HG02678 (cell line): ENCODE measurements at regions not wholly inside any gene's neighbourhood (a gene's known extent, or its start where the extent isn't known, plus 50 kb on each side); places are given as distances from the start of the nearest gene placed in this dataset.
"Not testable (repeated sequence)": the region's sequence is repeated elsewhere in the genome, so short reads cannot be mapped to it uniquely, and the experiment has no call there.

Experiments
- ATAC-seq: cut with Tn5 transposase; IDR thresholded peaks from one replicate; pipeline ENCODE4 v1.9.1; 2021; ENCODE audit warnings: mild to moderate bottlenecking, moderate library complexity; ENCODE audit not compliant: unreplicated experiment

DNA sequence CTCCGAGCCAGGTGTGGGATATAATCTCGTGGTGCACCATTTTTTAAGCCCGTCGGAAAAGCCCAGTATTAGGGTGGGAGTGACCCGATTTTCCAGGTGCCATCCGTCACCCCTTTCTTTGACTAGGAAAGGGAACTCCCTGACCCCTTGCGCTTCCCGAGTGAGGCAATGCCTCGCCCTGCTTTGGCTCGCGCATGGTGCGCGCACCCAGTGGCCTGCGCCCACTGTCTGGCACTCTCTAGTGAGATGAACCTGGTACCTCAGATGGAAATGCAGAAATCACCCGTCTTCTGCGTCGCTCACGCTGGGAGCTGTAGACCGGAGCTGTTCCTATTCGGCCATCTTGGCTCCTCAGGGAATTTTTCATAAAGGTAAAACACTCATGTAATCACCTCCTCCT is 63.9 kb downstream of the RWDD3 start:
- ATAC-seq, result not testable (repeated sequence)

DNA sequence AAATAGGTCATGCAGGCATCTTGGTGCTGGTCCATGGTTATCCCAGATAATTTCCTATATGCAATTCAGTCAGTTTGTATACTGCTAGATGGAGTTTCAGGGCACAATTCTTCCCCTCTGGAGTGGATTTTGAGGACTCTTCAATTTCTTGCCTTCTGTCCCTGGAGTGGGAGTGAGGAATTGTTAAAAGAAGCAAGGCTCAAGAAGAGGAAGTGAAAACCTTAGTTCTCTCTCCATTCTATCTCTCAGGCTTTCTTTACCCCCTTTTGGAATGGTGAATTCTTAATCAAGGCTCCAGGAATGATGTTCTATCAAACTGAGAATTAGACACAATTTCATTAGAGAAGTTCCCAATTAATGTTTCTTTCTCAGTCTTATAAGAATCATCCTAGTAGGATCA is 67.1 kb downstream of the RWDD3 start:
- no peak for ATAC-seq

DNA sequence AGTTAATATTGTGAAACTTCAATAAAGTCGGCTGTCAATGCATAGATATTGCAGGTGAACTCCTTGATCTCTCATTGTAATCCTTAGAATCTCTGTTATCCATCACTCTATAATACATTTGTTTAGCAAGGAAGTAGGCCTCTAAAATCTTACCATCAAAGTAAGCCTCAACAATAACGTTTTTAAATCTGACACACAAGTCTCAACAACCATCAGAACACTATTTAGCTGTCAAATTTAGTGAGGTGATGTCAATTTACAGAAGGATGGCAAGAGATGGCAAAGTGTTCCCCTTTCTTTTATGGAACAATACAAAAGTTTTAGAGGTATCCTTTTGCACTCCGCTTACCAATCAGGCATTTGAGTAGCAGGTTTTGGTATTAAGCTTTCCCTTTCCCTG is 67.6 kb downstream of the RWDD3 start:
- ATAC-seq, result no peak

DNA sequence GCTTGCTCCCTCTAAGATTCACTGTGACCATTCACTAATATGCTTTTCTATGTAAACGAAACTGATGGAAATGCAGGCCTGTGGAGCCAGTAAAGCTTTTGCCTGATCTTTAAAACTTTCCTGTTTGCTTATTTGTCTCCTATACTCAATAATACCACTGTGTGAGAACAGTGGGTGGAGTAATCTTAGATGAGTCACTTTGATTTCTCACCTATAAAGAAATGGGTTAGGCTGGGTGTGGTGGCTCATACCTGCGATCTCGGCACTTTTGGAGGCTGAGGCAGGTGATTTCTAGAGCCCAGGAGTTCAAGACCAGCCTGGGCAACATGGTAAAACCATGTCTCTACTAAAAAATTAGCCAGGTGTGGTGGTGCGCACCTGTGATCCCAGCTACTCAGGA is 70.8 kb downstream of the RWDD3 start:
- no peak for ATAC-seq

DNA sequence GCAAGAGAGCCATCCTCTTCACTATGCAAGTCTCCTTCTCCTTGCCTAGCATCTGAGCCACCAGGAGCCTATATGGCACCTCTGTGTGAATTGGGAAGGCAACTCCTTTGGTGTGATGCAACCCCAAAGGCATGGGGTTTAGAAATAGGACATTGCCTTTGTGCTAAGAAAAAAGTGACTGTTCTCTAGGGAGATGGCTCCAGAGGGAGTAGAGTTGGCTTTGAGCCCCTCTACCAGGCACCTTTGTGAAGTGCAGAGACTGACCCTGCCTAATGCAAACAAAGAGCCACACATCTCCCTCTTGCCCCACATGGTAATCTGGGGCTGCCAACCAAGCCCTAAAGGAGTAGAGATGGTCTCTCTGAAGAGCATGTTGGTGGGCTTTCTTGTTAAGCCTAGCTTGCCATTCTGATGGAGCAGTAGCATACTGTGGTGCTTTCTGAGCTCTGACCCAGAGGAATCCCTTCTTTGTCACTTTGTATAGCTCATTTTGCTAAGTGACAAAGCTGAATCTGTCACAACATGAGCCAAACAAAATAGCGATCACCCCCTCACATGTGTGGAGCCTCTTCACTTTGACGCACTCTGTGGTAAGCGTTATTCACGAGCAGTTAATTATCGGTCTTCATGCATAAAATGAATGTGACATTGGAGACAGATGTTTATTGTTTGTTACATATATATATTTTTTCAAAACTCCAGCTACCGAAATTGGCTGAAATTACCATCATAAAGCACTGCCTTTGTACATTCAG is 74.4 kb downstream of the RWDD3 start:
- ATAC-seq, result no peak

DNA sequence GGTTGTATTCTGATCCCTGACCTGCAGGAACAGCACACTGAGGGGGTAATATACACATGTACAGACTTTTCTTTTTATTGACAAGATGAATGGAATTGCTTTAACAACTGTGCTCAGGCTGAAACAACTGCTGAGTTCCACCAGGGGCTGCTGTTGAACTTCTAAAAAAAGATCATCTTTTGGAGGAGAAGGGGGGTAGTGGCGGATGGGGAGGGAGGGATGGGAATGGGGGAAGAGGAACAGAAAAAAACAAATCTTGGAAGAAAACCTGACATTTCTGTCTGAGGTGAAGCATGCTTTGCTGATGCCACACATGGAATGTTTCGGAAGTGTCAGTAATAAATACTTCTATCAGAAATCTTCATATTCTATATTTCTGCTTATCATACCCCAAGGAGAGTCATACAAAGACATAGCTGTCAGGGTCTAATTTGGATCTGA is 75.0 kb downstream of the RWDD3 start:
- ATAC-seq, result no peak

DNA sequence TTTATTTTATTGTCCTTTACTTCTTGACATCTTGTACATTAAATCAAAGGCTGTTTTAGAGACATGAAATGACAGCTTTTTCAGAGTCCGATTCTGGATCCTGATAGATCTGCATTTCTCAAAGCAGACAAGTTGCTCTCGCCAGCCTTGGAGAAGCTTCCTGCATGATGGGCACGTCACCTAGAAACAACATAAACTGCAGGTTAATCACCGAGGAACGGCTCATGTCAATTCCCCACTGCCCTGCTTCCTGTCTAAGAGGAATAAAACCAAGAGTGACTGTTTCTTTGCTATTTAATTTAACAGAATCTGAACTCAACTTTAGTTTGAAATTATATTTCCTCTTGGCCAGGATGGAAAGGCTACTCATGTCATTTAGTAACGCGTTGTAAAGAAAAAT is 77.0 kb downstream of the RWDD3 start:
- no peak for ATAC-seq

DNA sequence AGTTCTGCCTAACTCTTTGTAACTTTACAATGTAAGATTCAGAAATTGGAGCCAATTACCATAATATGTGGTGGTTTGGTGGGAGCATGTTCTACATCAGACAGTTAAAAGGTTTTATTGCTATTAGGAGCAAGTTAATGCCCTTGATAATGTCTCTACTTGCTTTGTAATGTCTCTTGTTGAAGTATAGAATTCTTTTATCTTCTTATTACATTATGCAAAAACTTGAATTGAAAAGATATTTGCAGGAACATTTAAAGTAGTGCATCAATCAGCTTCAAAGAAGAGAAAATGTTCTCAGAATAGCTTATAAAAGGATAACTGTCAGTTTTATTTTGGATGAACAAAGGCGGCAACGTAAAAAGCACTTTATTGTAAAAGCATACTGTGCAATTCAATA is 77.8 kb downstream of the RWDD3 start:
- ATAC-seq, result no peak

DNA sequence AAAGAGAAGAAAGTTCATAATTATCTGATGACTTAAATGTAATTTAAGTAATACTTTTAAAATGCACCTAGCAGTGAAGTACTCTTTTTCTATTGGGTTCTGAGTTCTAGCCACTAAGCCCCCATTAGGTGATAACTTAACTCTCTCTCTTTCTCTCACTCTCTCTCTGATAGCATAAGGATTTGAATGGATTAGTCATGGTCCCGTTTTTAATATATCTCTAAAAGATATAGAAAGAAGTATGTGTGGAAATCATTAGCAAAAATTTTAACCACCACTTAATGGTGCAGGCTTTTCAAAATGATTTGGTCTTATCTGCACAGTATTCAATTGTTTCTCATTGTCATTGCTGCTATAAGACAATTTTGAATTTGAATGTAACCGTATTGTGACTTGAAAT is 78.2 kb downstream of the RWDD3 start:
- ATAC-seq, result no peak

DNA sequence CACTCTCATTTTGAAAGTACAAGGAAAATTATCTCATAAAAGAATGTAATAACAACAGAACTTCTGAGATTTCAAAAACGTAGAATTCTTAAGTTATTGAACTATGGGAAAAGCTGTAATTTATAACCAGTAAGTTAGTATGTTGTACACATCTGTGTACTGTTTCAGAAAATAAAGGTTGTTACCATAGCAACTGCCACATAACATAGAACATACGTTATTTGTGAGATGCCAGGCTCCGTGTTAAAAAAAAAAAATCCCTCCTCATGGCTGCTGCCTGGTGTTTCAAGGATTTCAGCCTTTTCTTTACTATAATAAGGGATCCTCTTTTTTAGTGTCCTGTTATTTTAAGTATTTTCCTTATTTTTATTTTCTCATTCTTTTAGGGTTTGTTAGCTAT is 79.5 kb downstream of the RWDD3 start:
- no peak for ATAC-seq

DNA sequence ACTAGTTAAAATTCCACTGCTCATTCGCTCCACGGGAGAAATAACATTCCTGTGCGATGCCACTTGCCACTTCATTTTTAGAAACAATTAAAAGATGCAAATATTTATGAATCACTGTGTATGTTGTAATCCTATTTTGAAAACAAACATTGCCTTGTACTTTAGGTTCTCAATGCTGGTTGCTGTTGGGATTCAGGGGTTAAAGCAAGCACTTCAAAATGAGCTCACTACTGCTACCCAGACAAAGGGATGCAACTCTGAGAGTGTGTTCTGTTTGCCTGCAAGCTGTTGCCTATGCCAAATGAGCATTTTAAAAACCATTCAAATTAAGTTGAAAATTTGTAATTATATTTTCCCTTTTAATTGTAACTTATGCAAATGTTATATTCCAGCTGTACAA is 87.5 kb downstream of the RWDD3 start:
- no peak for ATAC-seq

DNA sequence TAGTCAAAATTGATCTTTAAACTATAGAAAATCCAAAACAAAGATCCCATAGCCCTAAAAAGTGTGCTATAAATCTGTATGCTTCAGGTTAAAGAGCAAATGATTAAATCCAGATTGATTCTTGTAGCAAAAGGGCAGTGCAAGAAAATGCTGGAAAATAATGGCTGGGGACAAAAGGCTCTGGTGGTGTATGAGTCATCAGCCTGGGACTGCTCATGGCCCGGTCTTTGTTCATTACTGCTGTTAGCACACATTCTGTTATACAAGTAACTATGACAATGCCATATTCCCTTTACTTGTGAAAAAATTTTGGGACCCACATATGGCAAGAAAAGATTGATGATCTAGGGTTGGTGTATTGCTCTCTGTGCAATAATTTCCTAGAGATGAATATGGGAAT is 89.1 kb downstream of the RWDD3 start:
- ATAC-seq, result no peak

DNA sequence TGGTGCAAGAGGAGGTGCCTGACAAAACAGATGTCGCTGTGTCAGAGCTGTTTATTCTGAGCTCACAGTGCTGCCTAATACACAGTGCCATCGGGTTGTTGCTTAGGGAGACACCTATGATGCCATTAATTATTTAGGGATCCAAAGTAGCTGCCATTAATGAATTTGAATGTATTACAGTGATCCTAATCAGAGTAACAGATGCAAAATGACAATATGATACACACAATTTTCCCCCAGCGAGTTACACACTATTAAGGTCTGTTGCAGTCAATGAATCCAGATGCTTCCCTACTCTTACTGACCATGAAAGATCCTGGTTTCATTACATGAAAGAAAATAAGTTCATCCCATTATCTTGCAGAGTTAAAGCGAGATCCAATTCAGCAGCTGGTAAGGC is 91.3 kb downstream of the RWDD3 start:
- no peak for ATAC-seq

DNA sequence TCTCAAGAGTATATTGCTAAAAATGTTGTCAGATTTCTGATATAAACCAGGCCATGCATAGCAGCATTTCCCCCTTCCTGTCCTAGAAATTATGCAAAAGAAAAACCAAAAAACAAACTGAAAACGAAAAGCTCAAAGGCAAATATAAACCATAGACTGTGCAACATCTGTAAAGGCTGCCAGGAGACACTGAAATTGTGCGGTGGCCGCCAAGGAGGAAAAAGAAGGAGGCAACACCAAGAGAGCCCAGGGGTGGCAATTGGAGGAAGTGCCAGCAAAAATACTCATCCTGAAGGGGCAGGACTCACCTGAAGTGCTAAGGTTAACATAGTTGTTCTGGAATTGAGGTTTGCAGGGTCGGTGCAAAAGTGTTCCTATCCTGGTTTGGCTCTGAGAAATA is 92.0 kb downstream of the RWDD3 start:
- ATAC-seq, result no peak

DNA sequence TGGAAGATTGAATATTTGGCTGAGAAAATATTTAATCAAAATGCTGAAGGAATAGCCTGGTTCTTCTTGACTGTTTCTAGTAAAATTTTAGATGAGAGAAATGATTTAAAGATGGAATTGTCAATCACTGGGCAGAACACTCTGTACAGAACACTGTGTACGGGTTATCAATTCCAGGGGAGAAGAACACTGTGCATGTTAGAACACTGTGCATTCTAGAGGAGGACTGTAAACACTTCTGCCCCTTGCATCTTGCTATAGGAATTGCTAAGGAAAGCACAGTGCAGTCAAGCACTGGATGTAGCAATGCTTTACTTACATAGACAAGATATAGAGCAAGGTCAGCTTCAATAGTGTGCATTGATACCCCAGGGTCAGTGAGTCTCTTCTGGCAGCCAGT is 98.7 kb downstream of the RWDD3 start:
- no peak for ATAC-seq

DNA sequence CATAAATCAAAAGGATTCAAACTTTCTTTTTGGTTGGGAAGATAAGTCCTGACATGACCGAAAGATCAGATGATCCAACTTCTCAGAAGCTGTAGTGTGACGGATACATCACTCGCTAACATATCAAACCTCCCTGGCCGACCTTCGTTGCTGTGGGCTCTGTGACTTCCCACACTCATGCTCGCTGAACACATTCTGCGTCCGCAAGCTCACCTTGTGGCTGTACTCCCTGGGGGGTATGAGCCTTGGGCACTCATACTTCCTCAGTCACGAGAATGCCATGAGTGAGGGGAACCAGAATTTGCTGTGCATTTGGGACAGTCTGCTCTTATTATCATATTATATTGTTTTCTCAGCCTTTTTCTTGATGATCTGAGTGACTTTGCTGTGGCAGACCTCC is 105.4 kb downstream of the RWDD3 start:
- no peak for ATAC-seq

DNA sequence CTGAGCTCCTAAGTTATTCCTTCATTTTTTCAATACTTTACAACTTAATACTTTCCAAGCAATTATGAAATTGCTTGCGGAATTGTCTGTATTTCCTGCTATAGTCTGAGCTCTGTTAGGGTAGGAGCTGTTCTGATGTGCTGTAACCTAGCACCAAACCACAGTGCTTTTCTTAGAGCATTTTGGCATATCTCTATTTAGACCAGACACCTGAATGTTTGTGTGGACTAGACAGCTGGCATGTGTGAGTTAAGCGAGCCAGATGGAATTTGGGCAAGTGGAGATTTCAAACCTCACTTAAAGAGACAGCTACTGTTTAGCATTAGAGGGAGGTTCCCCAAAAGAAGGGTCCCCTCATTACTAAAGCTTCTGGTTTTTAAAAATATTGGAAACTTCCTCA is 106.1 kb downstream of the RWDD3 start:
- ATAC-seq, result no peak

DNA sequence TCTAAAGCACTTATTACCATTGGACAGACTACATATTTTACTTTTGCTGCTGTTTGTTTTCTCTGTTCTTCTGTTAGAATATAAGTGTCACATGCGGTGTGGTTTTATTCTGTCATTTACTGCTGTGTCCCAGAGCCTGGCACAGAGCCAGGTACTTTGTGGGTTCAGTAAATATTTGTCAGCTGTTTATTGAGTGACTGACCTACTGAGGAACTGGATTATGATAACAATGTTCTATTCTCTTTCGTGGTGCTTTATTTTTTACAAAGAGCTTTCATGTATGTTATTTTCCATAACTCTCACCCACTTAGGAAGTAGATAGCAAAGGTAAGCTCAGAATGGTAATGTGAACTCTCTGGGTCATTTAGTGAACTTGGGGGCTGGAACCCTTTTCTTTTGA is 118.8 kb downstream of the RWDD3 start:
- ATAC-seq, result no peak

DNA sequence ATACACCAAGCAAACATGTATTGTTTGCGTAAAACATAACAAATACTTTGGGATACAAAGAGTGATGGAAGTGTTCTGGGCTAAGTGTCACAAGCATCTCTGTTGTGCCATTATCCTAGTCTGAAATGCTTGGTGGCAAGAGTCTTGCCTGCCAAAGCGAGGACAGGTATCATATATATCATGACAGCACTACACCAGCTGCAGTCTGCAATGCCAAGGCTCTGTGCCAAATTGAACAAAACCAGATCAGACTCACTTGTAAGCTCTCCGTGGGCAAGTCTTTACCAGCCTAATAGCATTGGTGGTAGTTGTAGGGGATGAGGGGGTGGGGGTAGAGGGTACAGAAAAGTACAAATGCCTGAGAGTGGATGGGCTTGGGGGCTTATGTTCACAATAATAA is 119.2 kb downstream of the RWDD3 start:
- no peak for ATAC-seq

DNA sequence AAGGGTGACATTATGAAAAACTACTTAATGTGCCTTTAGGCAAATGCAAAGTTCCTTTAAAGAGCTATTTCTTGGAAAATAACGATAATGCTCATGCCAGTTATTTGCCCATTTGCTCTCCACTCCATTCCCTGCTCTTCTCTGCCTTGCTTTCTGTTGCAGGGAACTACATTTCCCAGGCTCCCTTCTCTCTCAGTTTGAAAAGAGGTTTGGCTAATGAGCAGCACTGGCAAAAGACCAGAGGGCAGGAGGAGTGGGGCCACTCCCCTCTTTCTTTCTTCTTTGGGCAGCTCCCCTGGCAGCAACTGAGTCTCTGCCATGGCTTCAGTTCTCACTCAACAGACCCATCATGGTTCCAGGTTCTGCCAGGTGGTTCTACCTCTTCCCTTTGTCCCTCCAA is 130.5 kb downstream of the RWDD3 start:
- ATAC-seq, result no peak

DNA sequence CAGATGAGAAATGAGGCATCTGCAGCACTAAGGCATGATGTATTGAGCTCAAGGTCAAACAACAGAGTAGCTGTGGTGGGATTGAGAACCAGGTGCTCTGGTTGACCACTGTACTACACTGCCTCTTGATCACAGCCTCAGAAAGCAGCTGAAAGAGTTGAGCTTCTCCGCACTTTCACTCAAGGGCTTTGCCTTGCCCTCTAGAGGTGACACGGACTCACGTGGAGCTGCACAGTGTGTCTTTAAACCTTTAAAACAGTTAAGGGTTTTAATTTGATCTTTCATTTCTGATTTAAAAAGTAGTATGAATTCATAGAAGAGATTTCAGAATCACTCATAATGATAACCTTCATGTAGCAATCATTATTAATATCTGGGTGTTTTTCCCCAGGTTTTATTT is 132.5 kb downstream of the RWDD3 start:
- ATAC-seq, result no peak

DNA sequence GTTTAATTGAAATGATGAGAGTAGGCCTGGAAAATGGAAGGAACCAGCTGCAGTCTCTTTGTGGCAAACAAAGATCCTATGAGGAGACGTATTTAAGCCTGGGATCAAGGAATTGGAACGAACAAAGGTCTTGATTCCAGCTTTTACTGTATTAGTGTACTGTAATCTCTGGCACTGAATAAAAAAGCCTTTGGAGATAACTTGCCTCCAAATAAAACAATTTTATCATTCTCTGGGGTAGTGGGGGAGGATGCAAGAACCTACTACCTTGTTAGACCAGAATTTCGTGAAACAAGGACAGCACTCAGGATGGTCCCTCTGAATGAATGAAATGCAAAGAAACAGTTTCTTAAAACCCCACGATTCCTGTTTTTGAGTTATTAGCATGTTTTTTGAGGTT is 134.2 kb downstream of the RWDD3 start:
- ATAC-seq, result no peak

DNA sequence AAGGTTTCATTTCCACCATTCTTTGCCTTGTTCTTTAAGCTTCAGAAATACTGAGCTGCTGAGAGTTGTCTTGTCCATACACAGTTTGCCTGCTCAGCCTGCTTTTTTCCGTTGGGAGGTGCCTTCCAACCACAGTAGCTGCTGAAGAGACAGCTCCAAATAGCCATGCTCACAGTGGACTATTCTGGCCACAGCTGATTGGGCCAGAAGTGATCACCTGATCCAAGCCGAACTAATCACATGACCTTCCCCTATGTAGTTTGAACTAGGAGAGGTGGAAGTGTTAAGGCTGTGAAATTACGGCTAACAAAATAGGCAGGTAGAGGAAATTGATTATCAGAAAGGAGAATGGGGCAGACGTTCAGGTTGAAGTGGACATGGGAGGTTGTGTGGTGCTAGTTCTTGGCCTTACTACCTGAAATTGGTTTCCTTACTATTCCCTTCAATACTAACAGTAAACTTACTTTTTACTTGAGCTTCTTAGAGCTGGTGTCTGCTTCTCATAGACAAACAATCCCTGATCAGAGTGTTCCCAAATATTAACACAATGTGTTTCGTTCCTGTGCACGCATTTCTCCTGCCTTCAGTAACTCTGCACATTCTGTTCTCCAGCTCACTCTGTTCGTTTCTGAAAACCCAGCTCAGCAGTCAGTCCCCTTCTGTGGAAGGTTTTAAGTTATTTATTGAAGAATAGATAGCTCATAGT is 136.1 kb downstream of the RWDD3 start:
- ATAC-seq, result no peak
